HCT116 (cell line): ENCODE measurements at regions not wholly inside any gene's neighbourhood (a gene's known extent, or its start where the extent isn't known, plus 50 kb on each side); places are given as distances from the start of the nearest gene placed in this dataset.

Experiments used
- ATAC-seq: fragments of 200-7000 bp; cut with Tn5 transposase; 2 replicates; pipeline ENCODE4 v1.9.1; 2020; ENCODE audit warnings: mild to moderate bottlenecking, moderate library complexity
- BruUV-seq: library from RNA; stranded (reverse); fragments of 400-500 nt; replicated peaks from 2 replicates; lab custom pipeline; 2021; lab: Mats Ljungman, UMichigan
- CTCF ChIA-PET: fragments of 300-600 bp; sonication (Branson Sonifier 250); formaldehyde crosslinking; loops from one replicate; lab custom pipeline; 2021; ENCODE audit warnings: antibody characterized with exemption; lab: Charles Lee
- POLR2A ChIA-PET: fragments of 300-600, 350-600 bp; sonication (Branson Sonifier 250); formaldehyde crosslinking; loops from one replicate; lab custom pipeline; 2021; ENCODE audit warnings: antibody characterized with exemption; lab: Charles Lee
- RAD21 ChIA-PET, 2 experiments: fragments of 300-600 bp; sonication (Branson Sonifier 250); formaldehyde crosslinking; loops; one replicate each; lab custom pipeline; 2023; ENCODE audit warnings: low total read pairs in 2 of 2; ENCODE audit not compliant: uncharacterized antibody in 2 of 2, unreplicated experiment in 2 of 2, low non-redundant PET in 1 of 2; lab: Charles Lee
- DNase-seq: peaks from one replicate; pipeline ENCODE4 v3.0.0-alpha.2; 2010; ENCODE audit warnings: low read depth, low spot score
- H2AFZ ChIP-seq: fragments of 200-600 bp; shearing (Covaris generic), sonication (generic); 2 replicates; pipeline ENCODE4 v1.6.1; 2017; ENCODE audit warnings: low read depth, mixed run types, mixed read lengths, antibody characterized with exemption, low read length; ENCODE audit not compliant: poor library complexity, severe bottlenecking
- H3K27ac ChIP-seq: 2 replicates; pipeline ENCODE4 v1.5.1; 2012; ENCODE audit warnings: low read depth, low read length
- H3K27me3 ChIP-seq: fragments of 200-600 bp; sonication (generic); 2 replicates; pipeline ENCODE4 v1.6.1; 2016; ENCODE audit warnings: mixed run types, low read length, mixed read lengths; ENCODE audit not compliant: insufficient read depth
- H3K36me3 ChIP-seq, 2 experiments: fragments of 200-500 bp in 1 of 2; fragments of 200-600 bp in 1 of 2; sonication (Bioruptor generic) in 1 of 2; sonication (generic) in 1 of 2; 2 replicates each; pipeline versions ENCODE4 v1.5.1 to v1.6.1; 2014 to 2016; ENCODE audit warnings: low read length in 2 of 2, inconsistent platforms in 1 of 2, mixed read lengths in 1 of 2, mixed run types in 1 of 2; ENCODE audit not compliant: insufficient read depth in 2 of 2, control insufficient read depth in 1 of 2
- H3K4me1 ChIP-seq, 2 experiments: fragments of 200-600 bp in 1 of 2; sonication (generic) in 1 of 2; 2 replicates each; pipeline versions ENCODE4 v1.5.1 to v1.6.1; 2012 to 2017; ENCODE audit warnings: low read length in 2 of 2, inconsistent platforms in 1 of 2, mild to moderate bottlenecking in 1 of 2, mixed read lengths in 1 of 2, mixed run types in 1 of 2, moderate library complexity in 1 of 2; ENCODE audit not compliant: insufficient read depth in 2 of 2, control insufficient read depth in 1 of 2
- H3K4me2 ChIP-seq: fragments of 200-600 bp; sonication (generic); 2 replicates; pipeline ENCODE4 v1.6.1; 2017; ENCODE audit warnings: mixed run types, low read length, mixed read lengths
- H3K4me3 ChIP-seq, 2 experiments: fragments of 200-600 bp in 1 of 2; sonication (generic) in 1 of 2; replicated peaks in 1 of 2; 2 replicates each; pipeline ENCODE4 v1.5.1; 2011 to 2016; ENCODE audit warnings: low read length in 2 of 2, control low read depth in 1 of 2, low read depth in 1 of 2, mild to moderate bottlenecking in 1 of 2, mixed read lengths in 1 of 2, mixed run types in 1 of 2
- H3K79me2 ChIP-seq: fragments of 200-600 bp; sonication (generic); 2 replicates; pipeline ENCODE4 v1.6.1; 2017; ENCODE audit warnings: mild to moderate bottlenecking, mixed run types, low read length, moderate library complexity, mixed read lengths; ENCODE audit not compliant: insufficient read depth
- H3K9ac ChIP-seq: fragments of 200-600 bp; sonication (generic); 2 replicates; pipeline ENCODE4 v1.6.1; 2016; ENCODE audit warnings: low read length, mixed read lengths
- H3K9me2 ChIP-seq: fragments of 200-600 bp; sonication (generic), shearing (Covaris generic); 2 replicates; pipeline ENCODE4 v1.6.1; 2017; ENCODE audit warnings: mixed run types, mild to moderate bottlenecking, moderate library complexity; ENCODE audit not compliant: insufficient read depth
- H3K9me3 ChIP-seq, 2 experiments: fragments of 200-500 bp in 1 of 2; fragments of 200-600 bp in 1 of 2; sonication (Bioruptor generic) in 1 of 2; sonication (generic) in 1 of 2; 2 replicates each; pipeline ENCODE4 v1.6.1; 2014 to 2017; ENCODE audit warnings: low read length in 2 of 2, mixed read lengths in 2 of 2, inconsistent platforms in 1 of 2, low read depth in 1 of 2, mild to moderate bottlenecking in 1 of 2, mixed run types in 1 of 2, moderate library complexity in 1 of 2; ENCODE audit not compliant: control insufficient read depth in 1 of 2, insufficient read depth in 1 of 2
- H4K20me1 ChIP-seq: fragments of 200-600 bp; sonication (generic), shearing (Covaris generic); 2 replicates; pipeline ENCODE4 v1.6.1; 2017; ENCODE audit warnings: mixed run types, mild to moderate bottlenecking, moderate library complexity; ENCODE audit not compliant: insufficient read depth
- ATF3 ChIP-seq: IDR thresholded peaks from 2 replicates; pipeline ENCODE4 v1.6.1; 2012
- CBX3 ChIP-seq: IDR thresholded peaks from 2 replicates; pipeline ENCODE4 v1.6.1; 2012; ENCODE audit warnings: low read depth
- CEBPB ChIP-seq: IDR thresholded peaks from 2 replicates; pipeline ENCODE4 v1.6.1; 2012; ENCODE audit warnings: low read depth
- EGR1 ChIP-seq: IDR thresholded peaks from 2 replicates; pipeline ENCODE4 v1.6.1; 2012; ENCODE audit warnings: low read depth
- EZH2 ChIP-seq: fragments of 200-600 bp; sonication (generic); IDR thresholded peaks from 2 replicates; pipeline ENCODE4 v1.6.1; 2017; ENCODE audit warnings: antibody characterized with exemption, mixed run types
- EZH2phosphoT487 ChIP-seq: fragments of 200-600 bp; IDR thresholded peaks from 2 replicates; pipeline ENCODE4 v1.6.1; 2018; ENCODE audit warnings: antibody characterized with exemption, borderline replicate concordance
- JUND ChIP-seq: IDR thresholded peaks from 2 replicates; pipeline ENCODE4 v1.6.1; 2012
- MAX ChIP-seq: IDR thresholded peaks from 2 replicates; pipeline ENCODE4 v1.6.1; 2012
- POLR2A ChIP-seq: IDR thresholded peaks from 2 replicates; pipeline ENCODE4 v1.7.0; 2011; ENCODE audit warnings: borderline replicate concordance; ENCODE audit not compliant: insufficient read depth, insufficient read length; ENCODE audit errors: extremely low read depth
- POLR2AphosphoS5 ChIP-seq: IDR thresholded peaks from 2 replicates; pipeline ENCODE4 v1.6.1; 2011; ENCODE audit warnings: mild to moderate bottlenecking, low read depth, low read length, moderate library complexity
- RAD21 ChIP-seq: IDR thresholded peaks from 2 replicates; pipeline ENCODE4 v1.6.1; 2012; ENCODE audit warnings: low read depth, mild to moderate bottlenecking
- SIN3A ChIP-seq: IDR thresholded peaks from 2 replicates; pipeline ENCODE4 v1.6.1; 2012; ENCODE audit warnings: low read depth
- SP1 ChIP-seq: IDR thresholded peaks from 2 replicates; pipeline ENCODE4 v1.6.1; 2012; ENCODE audit warnings: low read depth
- TCF7L2 ChIP-seq: IDR thresholded peaks from 2 replicates; pipeline ENCODE4 v1.7.0; 2011; ENCODE audit warnings: borderline replicate concordance, inconsistent platforms; ENCODE audit not compliant: insufficient read depth, insufficient read length; ENCODE audit errors: extremely low read depth
- YY1 ChIP-seq: IDR thresholded peaks from 2 replicates; pipeline ENCODE4 v1.6.1; 2011; ENCODE audit warnings: low read length, low read depth, moderate library complexity, mild to moderate bottlenecking; ENCODE audit not compliant: insufficient replicate concordance; ENCODE audit errors: extremely low read depth
- ZNF274 ChIP-seq: fragments of 200-500 bp; sonication (Bioruptor generic); IDR thresholded peaks from 2 replicates; pipeline ENCODE4 v1.6.1; 2014; ENCODE audit warnings: mild to moderate bottlenecking, low read depth, low read length, inconsistent platforms
- intact Hi-C: fragments of 100-400 bp; cut with micrococcal nuclease; formaldehyde crosslinking; loops from 2 replicates; pipeline ENCODE4 v1.10.0; 2022
- TF ChIP-seq, protein P1 (sequence below): IDR thresholded peaks from 2 replicates; pipeline ENCODE4 v1.6.1; 2011; ENCODE audit warnings: mild to moderate bottlenecking, low read length, moderate library complexity; ENCODE audit not compliant: insufficient replicate concordance; ENCODE audit errors: extremely low read depth

- no peak for DNase-seq
- Histone ChIP-seq H2AFZ (no peak overlapping the region), H3K4me1 (no peaks in the 10 kb centered on the region), H3K79me2 (no peaks in the 10 kb centered on the region), H3K9me3 (no peaks in the 10 kb centered on the region), H3K36me3 (no peaks in the 10 kb centered on the region), H3K4me3 (no peak overlapping the region), H3K27ac (no peak overlapping the region), H4K20me1 (no peaks in the 10 kb centered on the region), H3K27me3 (no peaks in the 10 kb centered on the region), H3K9me2 (no peaks in the 10 kb centered on the region), H3K9ac (no peak overlapping the region), H3K4me2 (no peak overlapping the region)
- CTCF ChIA-PET = no interaction called here
- intact Hi-C loops = no loop called here
- POLR2A ChIA-PET = no interaction called here
- RAD21 ChIA-PET = no interaction called here
- BruUV-seq = no TSS peak
- TF ChIP-seq MAX = no peak
- TF ChIP-seq, protein P1, sequence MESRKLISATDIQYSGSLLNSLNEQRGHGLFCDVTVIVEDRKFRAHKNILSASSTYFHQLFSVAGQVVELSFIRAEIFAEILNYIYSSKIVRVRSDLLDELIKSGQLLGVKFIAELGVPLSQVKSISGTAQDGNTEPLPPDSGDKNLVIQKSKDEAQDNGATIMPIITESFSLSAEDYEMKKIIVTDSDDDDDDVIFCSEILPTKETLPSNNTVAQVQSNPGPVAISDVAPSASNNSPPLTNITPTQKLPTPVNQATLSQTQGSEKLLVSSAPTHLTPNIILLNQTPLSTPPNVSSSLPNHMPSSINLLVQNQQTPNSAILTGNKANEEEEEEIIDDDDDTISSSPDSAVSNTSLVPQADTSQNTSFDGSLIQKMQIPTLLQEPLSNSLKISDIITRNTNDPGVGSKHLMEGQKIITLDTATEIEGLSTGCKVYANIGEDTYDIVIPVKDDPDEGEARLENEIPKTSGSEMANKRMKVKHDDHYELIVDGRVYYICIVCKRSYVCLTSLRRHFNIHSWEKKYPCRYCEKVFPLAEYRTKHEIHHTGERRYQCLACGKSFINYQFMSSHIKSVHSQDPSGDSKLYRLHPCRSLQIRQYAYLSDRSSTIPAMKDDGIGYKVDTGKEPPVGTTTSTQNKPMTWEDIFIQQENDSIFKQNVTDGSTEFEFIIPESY = no peak
- no peak for TF ChIP-seq EGR1
- TF ChIP-seq TCF7L2 = no peak
- no peak for TF ChIP-seq ATF3
- TF ChIP-seq POLR2A = no peak
- TF ChIP-seq CBX3 = no peak
- TF ChIP-seq SIN3A = no peak
- no peak for TF ChIP-seq YY1
- TF ChIP-seq RAD21 = no peak
- no peak for TF ChIP-seq CEBPB
- no peak for TF ChIP-seq POLR2AphosphoS5
- no peak for TF ChIP-seq SP1
- no peak for TF ChIP-seq ZNF274
- TF ChIP-seq JUND = no peak
- no peak for TF ChIP-seq EZH2
- no peak for TF ChIP-seq EZH2phosphoT487
- no peak for ATAC-seq
Measured at GRCh38 chr2:200101922-200102321, 146.5 kb downstream of the MAIP1 start.
